ENCODE measurements at regions not wholly inside any gene's neighbourhood (a gene's known extent, or its start where the extent isn't known, plus 50 kb on each side); places are given as distances from the start of the nearest gene placed in this dataset.

DNA sequence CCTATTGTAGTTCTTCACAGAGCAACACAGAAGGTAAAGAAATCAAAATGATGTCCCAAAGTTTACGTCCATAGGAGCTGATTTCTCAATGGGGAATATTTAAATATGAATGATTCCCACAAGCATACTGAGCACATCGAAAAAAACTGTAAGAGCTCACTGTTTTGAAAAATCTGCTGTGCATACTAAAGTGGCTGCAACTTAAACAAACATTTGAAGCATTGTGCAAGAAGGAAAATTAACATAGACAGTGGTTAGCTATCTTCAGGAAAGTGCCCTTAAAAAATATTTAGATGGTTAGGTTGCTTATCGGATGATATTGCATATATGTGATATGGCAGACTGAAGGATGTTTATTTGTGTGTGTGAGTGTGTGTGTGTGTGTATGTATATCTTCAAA is 747.6 kb downstream of the RFPL4B start:
- DNase-seq (ENCODE audit: extremely low spot score, insufficient read length, low read depth), result no peak
- FAIRE-seq, result no peak

DNA sequence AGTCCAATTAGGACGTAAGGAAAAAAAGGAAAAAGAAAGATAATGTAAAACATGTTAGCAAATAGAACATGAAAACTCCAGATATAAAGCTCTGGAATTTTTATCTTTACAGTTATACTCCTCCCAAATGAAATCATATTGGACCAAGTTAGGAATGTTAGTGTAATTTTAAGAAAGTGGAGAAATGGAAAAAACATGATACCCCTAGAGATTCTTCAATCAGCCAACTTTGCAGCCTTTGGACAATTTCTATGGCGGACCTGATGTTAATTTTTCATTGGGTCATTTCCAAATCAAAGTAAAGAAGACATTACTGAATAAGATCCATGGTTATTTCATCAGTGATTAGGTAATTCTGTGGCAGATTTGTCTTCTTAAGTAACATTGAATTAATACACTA is 748.7 kb downstream of the RFPL4B start:
- DNase-seq (ENCODE audit: extremely low spot score, insufficient read length, low read depth) (no peak), FAIRE-seq (no peak)

DNA sequence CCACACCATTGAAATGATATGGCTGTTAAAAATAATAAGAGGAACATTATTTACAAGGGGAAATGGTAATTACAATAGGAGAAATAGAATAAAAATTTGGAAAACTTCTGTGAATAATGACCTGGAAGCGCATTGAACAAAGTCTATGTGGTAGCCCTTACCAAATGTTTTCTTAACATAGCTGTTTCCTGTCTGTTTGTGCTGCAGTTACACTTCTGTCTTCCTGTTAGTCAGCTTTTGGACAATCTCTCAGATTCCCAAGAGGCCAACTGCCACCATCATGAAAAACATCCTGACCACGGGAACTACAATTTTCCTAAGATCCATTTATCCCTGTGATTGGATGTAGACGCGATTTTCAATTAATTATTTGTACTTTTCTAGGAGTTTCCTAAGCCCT is 754.4 kb upstream of the MARCKS start:
- DNase-seq (ENCODE audit: extremely low spot score, insufficient read length, low read depth) (no peak), FAIRE-seq (no peak)

DNA sequence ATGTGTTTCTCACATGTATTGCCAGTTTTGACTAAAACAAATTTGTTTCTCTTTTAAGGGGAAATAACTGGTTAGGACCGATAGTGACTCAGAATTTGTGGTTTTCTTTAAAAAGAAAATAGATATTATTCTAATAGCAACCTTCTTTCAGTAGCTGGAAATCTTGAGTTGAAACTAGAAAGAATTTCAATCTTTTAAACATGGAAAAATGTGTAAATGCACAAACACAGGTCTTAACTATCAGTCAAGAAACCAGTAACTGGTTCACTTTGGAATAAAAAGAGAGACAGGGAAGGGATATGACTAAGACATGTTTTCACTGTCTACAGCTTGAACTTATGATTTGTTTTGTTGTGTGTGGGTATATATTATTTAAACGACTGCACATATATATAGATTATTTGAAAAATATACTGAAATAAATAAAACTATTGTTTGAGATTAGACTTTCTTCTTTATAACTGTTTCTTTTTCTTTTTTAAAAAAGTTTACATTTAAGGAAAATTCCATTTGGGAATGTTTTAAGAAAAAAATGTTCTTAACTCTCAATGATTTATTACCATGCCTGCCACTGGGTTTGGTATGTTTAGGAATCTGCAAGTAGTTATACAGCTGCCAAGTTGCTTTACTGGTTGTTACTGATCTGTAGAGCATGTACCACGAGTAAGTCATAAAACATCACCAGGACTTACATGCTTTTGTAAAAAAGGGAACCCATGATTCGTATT is 753.3 kb upstream of the MARCKS start:
- no peak for FAIRE-seq
- no peak for DNase-seq (ENCODE audit: extremely low spot score, insufficient read length, low read depth)

DNA sequence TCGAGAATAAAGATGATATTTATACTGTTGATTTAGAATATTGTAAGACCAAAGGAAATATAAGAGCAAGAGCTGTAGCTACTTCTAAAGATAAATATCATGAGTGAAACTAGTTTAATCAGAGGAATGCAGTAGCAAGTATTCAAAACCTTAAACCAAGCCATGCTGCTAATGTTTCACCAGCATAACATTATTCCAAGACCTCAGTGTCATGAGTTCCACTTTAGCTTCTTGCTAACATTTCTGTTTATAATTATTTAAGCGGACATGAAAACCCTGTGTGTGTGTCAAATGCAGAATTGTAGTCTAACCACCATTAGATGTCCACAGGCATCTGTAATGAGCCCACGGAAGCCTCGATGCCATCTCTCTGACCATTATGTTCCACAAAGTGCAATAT is 752.6 kb upstream of the MARCKS start:
- DNase-seq (ENCODE audit: extremely low spot score, insufficient read length, low read depth), result no peak
- no peak for FAIRE-seq

DNA sequence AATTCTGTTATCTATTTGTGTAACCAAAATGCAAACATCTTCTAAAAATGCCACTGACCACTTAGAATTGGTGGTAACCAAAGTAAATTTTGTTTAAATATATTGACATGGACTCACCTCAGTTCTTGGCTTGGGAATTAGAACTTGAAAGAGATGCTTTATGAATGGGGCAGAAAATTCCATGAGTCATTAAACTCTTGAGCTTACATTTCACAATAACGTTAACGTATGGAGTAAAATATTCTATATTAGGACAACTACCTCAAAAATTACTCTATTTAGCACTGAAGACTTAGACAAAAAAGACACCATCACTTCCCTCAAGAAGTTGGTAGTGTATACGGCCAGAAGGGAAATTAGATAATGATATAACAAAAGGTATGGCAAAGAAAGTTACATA is 752.2 kb upstream of the MARCKS start:
- FAIRE-seq (no peak), DNase-seq (ENCODE audit: extremely low spot score, insufficient read length, low read depth) (no peak)

DNA sequence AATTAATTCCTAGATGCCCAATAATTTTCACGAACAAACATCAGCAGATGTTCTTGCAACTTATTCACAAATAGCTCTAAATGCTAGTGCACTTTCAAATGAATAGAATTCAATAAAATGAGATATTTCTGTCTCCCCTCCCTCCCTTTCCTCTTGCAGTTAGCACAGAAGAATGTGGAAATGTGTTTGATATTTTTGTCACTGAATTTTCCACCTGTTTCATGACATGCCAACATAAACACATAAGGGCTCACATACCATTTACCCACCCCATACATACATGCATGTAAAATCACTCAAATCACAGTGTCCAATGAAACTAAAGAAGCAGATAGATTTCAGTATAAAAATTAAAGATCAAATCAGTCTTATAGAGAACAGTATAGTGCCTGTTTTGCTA is 746.9 kb upstream of the MARCKS start:
- no peak for FAIRE-seq
- DNase-seq (ENCODE audit: extremely low spot score, insufficient read length, low read depth), result no peak

DNA sequence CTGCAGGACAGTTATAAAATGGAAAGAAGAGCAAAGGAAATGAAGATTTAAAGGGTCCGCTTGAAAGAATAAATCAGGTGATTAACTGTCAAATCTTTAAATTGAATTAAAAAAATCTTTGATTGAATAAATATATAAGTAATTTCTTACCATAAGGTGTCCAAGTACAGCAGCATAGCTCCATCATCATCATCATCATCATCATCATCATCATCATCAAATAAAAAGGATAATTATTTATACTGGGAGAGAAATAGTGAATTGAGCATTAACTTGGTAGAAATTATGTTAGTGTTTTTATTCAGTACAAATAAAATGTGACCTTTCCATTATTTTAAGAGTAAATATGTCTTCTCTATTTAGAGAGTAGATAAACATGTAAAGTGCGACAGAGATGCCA is 745.6 kb upstream of the MARCKS start:
- DNase-seq (ENCODE audit: extremely low spot score, insufficient read length, low read depth), result no peak
- no peak for FAIRE-seq

DNA sequence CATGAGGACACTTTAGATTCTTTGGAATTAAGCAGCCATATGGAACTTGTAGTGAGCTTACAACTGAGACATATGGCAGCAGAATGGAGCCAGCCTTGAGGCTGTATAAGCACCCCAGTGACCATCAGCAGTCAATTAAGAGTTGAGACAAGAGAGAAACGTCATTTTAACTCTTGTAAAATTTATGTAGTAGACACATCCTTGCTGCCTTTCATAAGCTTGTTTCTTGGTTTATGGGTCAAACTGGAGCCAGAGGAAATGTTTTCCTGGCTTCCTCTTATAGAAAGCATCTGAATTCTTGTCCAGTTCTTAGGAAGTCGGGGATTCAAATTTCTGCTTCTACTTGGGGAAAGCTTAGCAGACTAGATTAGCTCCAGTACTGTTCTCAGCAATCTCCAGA is 745.1 kb upstream of the MARCKS start:
- DNase-seq (ENCODE audit: extremely low spot score, insufficient read length, low read depth), result no peak
- no peak for FAIRE-seq

DNA sequence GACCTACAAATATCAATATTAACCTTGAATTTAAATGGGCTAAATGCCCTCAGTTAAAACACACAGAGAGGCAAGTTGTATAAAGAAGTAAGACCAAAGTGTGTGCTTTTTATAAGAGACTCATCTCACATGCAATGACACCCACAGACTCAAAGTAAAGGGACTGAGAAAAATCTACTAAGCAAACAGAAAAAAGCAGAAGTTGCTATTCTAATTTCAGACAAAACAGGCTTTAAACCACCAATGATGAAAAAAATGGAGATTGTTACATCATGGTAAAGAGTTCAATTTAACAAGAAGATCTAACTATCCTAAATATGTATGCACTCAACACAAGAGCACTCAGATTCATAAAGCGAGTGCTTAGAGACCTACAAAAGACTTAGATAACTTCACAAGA is 741.9 kb upstream of the MARCKS start:
- FAIRE-seq (no peak), DNase-seq (ENCODE audit: extremely low spot score, insufficient read length, low read depth) (no peak)

DNA sequence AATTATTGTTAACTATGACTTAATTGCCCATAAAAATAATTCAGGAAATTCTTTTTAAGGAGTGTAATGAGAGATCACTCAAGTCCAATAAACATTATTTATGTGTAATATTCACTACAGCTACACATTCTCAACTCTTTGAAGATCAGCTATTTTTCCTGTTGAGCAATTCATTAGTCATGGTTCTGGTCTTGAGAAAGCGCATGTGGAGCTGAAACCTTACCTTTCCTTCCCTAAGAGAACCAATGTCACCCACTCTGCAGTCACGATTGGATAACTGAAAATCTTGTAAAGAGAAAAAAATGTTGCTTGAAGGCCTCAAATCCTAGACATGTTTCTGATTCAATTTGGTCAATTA is 736.9 kb upstream of the MARCKS start:
- FAIRE-seq (no peak), DNase-seq (ENCODE audit: extremely low spot score, insufficient read length, low read depth) (no peak)

DNA sequence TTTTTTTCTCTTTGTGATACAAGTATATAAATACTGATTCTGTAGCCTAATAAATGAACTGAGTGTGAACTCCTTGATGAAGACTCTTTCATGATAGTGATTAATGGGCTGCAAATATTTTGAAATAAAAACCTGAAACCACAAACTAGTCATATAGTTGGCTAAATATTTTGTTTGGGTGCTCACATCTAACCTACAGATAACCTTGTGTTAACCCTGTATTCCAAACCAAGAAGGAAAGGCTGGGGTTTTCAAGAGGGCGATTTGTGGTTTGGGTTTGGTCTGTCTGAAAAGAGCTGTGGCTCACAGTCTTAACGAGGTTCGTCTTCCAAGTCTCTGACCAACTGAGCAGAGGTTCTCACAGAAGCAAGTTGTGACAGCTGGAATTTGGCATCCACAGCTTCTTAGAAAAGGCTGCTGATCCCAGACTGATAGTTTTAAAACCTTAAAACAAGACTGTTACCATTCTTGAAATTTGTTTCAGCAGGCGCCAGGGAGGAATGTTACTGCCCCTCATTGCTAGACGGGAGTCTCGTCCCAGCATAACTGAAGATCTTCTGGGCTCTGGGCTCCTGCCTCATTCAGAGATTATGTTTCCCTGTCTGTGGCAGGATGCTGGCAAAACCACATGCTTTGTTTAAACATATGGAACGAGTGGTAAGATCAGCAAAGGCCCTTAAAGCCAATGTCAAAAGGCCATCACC is 736.4 kb upstream of the MARCKS start:
- FAIRE-seq, result no peak
- no peak for DNase-seq (ENCODE audit: extremely low spot score, insufficient read length, low read depth)

DNA sequence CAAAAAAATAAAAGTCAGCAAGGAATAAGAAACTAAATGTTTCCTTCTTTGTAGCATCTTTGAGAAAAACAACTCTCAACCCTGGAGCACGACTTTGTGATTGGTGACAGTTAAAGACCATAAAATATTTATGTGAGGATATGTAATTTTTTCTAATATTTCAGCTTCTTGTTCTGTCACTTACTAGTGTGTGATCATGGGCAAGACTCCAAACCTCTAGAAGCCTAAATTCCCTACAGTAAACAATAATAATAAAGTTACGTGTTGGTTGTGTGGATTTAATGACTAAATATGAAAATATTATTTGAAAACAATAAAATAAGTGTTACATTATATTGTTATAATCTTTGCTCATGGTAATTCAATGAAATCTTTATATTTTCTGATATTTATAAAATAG is 735.6 kb upstream of the MARCKS start:
- FAIRE-seq, result no peak

DNA sequence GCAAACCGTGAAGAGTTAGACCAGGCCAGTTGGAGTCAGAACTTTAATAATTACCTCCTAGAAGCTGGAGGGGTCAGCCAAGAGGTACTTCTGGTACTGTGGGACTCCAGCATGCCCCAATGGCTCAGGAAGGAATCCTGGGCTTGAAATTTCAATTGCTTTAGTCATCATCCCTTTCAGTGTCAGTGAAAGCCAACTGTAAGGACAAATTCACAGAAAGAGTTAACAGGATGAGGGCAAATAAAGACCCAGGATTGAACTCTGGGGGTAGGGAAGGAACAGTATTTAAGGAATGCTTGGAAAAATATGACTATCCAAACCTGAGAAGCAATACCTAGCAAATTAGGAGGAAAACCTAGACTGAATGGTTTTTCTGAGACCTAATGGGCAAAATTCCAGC is 735.1 kb upstream of the MARCKS start:
- FAIRE-seq, result no peak
- no peak for DNase-seq (ENCODE audit: extremely low spot score, insufficient read length, low read depth)

More for the DNA sequence above, 735.6 kb upstream of the MARCKS start:
- DNase-seq (ENCODE audit: extremely low spot score, insufficient read length, low read depth), result no peak

DNA sequence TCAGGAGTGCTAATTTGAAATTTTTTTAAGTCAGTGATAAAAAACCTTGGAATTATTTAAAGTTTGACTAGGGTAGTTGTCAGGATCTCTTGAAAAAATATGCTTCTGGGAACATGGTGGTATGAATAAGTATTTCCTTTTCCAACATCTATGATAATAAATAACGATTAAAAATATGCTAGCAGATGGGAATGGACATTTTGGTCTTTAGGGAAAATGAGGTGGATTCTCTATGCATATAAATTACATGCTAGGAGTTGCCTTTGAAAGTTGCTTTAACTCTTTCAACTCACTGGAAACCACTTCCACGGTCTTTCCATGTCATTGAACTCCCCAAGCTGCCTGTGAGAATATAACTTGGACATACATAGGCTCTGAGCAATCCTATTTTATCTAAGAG is 731.5 kb upstream of the MARCKS start:
- no peak for FAIRE-seq

DNA sequence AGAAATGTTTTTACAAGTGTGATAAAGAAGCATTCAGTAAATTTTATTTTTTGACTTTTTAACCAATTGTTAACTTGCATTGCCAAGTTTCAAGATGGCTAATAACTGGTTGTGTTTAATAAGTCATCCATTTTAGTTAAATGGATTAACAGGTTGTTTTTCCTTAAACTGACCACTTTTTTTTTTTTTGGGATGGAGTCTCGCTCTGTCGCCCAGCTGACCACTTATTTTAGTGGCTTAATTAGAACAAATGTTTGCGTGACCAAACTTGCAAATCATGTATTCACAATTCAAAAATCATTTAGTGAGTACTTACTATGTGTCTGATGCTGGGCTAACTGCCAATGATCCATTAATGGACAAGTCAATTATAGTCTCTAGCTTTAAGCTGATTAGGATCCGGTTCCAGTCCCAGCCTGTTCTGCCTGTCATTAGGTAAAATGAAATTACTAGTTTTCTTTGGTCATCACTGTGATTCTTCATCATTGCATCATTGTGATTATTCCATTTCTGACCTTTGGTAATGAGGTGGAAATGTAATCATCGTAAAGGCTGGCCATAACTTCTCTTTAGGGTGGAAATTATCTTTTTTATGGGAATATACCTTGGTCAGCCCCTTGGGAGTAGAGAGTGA is 729.2 kb upstream of the MARCKS start:
- DNase-seq (ENCODE audit: extremely low spot score, insufficient read length, low read depth) (no peak), FAIRE-seq (no peak)

More for the DNA sequence above, 731.5 kb upstream of the MARCKS start:
- DNase-seq (ENCODE audit: extremely low spot score, insufficient read length, low read depth), result no peak

DNA sequence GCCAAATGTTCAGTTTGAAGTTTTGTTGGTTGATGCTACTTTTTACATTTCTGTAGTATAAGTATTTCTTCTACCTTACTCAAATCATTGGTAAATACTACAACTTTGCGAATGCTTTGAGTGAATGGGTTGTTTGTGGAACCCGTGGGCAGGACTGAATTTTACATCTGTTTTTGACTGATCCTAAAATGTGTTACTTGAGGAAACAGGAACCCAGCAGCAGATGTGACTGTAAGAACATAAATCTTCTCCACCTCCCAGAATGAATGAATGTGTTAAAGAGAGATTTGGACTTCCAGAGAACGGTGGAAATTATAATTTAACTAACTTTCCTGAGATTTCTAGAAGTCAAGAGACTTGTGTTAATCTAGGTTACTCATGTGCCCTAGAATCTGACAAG is 728.5 kb upstream of the MARCKS start:
- no peak for FAIRE-seq
- no peak for DNase-seq (ENCODE audit: extremely low spot score, insufficient read length, low read depth)

DNA sequence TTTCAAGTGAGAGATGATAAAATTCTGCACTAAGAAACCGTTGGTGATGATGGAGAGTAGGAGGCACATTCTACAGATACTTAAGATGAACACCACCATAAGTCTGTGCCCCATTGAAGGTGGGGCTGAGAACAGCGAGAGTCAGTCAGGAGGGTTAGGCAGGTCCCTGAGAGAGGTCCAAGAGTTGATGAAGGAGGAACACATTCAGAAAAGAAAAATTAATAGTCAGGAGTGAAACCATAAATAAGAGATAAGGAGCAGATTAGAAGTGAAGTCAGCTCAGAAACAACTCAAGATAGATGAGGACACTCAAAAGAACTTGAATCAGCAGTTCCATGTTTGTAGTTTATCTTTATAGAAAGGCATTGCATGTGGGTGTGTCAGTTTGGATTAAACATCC is 727.2 kb upstream of the MARCKS start:
- FAIRE-seq (no peak), DNase-seq (ENCODE audit: extremely low spot score, insufficient read length, low read depth) (no peak)

DNA sequence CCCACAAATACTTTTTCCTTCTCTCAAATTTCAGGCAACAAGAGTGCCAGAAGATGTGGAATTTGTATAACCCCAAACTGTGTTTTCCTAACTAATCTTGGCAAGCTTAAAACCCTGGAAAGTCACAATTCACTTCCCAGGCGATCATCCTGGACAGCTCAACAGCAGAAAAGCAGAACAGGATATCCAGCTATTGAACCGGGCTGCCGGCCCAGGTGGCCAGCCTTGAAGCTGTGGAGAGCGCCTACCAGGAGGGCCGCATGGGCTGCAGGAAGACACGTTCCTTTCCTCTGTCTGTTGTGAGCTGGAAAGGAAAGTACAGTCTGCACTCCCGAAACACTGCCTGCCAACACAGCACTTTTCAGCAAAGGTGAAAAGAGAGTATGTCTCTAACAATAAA is 719.7 kb upstream of the MARCKS start:
- DNase-seq (ENCODE audit: extremely low spot score, insufficient read length, low read depth) (no peak), FAIRE-seq (no peak)

DNA sequence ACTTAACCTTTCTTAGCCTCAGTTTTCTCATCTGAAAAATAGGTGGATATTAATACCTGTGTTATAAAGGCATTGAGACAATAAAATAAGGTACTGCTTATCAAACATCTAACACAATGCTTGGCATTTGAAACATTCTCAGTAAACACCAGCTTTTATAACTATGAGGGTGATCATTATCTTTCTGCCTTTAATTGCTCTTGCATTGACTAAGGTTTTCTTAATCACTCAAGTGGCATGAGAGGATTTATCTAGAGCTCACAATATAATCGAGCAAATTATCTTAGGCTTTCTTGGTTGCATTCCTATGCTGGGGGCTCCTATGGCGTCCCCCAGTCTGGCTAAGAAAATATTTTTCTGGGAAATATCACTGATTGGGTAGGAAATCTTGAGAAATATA is 716.4 kb upstream of the MARCKS start:
- DNase-seq (ENCODE audit: extremely low spot score, insufficient read length, low read depth) (no peak), FAIRE-seq (no peak)

DNA sequence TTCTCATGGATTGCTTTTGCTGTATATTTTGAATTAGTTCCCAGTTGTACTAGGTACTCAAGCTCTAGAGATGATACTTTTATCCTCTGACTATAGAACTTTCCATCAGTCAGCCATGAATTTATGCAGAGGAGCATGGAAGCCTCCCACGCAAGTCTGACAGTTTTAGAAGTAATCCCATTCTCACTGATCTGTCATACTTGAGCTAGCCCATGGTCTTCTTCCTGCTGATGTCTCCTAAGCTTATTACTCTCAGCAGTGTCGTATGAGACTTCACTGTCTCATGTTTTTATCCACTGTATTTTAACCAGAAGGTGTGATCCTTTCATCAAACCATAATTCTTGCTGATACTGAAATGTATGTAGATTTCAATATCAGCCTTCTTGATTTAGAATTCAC is 715.2 kb upstream of the MARCKS start:
- FAIRE-seq, result no peak

More for the DNA sequence above, 715.2 kb upstream of the MARCKS start:
- DNase-seq (ENCODE audit: extremely low spot score, insufficient read length, low read depth), result no peak
